HEK293 (cell line): ENCODE measurements at regions not wholly inside any gene's neighbourhood (a gene's known extent, or its start where the extent isn't known, plus 50 kb on each side); places are given as distances from the start of the nearest gene placed in this dataset.

Source experiments
- GFI1B ChIP-seq: fragments of 450-650 bp; formaldehyde crosslinking; IDR thresholded peaks from 2 replicates; pipeline ENCODE4 v1.5.1; 2016; ENCODE audit warnings: missing biosample characterization, missing genetic modification characterization
- ZNF175 ChIP-seq: fragments of 450-650 bp; formaldehyde crosslinking; IDR thresholded peaks from 2 replicates; pipeline ENCODE4 v1.5.1; 2016; ENCODE audit warnings: missing biosample characterization, missing genetic modification characterization
- ZNF560 ChIP-seq: fragments of 450-650 bp; formaldehyde crosslinking; IDR thresholded peaks from 2 replicates; pipeline ENCODE4 v1.5.1; 2017; ENCODE audit warnings: missing biosample characterization, missing genetic modification characterization, borderline replicate concordance
- TF ChIP-seq, protein P1 (sequence below): fragments of 450-650 bp; formaldehyde crosslinking; IDR thresholded peaks from 2 replicates; pipeline ENCODE4 v1.5.1; 2016; ENCODE audit warnings: missing biosample characterization, missing genetic modification characterization

DNA sequence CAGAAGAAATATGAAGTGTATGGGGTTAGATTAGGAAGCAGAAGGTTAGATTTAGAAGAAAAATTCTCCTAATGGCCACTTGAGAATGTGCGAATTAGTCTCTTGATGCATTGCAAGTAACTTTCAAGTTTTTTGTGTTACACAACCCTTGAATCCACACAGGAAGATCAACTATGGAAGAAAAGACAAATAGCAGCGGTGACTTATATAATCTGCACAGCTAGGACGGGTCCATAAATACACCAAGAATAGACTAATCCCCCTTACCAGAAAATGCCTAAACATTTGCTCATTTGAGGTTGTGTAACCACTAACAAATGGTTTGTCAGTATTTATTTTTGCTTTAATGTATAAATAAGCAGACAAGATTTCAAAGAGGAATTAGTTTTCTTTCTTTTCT is 182.6 kb downstream of the TGFB2 start:
- TF ChIP-seq ZNF560 = no peak
- TF ChIP-seq GFI1B (tag by site-specific recombination) = no peak
- TF ChIP-seq, protein P1, sequence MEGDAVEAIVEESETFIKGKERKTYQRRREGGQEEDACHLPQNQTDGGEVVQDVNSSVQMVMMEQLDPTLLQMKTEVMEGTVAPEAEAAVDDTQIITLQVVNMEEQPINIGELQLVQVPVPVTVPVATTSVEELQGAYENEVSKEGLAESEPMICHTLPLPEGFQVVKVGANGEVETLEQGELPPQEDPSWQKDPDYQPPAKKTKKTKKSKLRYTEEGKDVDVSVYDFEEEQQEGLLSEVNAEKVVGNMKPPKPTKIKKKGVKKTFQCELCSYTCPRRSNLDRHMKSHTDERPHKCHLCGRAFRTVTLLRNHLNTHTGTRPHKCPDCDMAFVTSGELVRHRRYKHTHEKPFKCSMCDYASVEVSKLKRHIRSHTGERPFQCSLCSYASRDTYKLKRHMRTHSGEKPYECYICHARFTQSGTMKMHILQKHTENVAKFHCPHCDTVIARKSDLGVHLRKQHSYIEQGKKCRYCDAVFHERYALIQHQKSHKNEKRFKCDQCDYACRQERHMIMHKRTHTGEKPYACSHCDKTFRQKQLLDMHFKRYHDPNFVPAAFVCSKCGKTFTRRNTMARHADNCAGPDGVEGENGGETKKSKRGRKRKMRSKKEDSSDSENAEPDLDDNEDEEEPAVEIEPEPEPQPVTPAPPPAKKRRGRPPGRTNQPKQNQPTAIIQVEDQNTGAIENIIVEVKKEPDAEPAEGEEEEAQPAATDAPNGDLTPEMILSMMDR (tag by site-specific recombination) = no peak
- no peak for TF ChIP-seq ZNF175 (tag by site-specific recombination)
